Heart left ventricle (tissue), 13 donors: ENCODE measurements at regions not wholly inside any gene's neighbourhood (a gene's known extent, or its start where the extent isn't known, plus 50 kb on each side); places are given as distances from the start of the nearest gene placed in this dataset.

ENCODE experiments used
- CTCF ChIP-seq, 12 donors: fragments of 200-600 bp; sonication (generic) in 4 of 12; IDR thresholded peaks; one replicate each; pipeline versions ENCODE4 v1.5.0 to v1.8.0; 2018 to 2022; ENCODE audit warnings: antibody characterized with exemption in 12 of 12, mild to moderate bottlenecking in 5 of 12
- POLR2A ChIP-seq, 2 donors: fragments of 450-650 bp; IDR thresholded peaks; one replicate each; pipeline ENCODE4 v1.6.1; 2017; ENCODE audit warnings: antibody characterized with exemption in 2 of 2, mild to moderate bottlenecking in 2 of 2, moderate library complexity in 2 of 2
- donor health status: ischemic (EF 13 %, LVEDD 7.1; RV severe dilation, severe dysfunction).
- donor health status: DM: no; HTN: yes; CAD: no.
- donor health status: DM: no; HTN: no; CAD: no.
- donor health status: ischemic (EF 25% LVEDD 6.9; RV normal size, moderate dysfunction).
- donor health status: ischemic (EF 25% LVEDD 5.7; RV mildly dilated, moderate dysfunction).
- donor health status: ischemic (EF 35%, LVEDD 5.7; RV mildly dilated, moderate dysfunction).
- donor health status: nonischemic (EF 11% LVEDD 7.7; RV severe dilation, severe dysfunction).
- donor health status: DM: yes; HTN: yes; CAD: no.
- donor health status: PGD.
- donor health status: ischemic (EF 29% LVEDD 5.4; RV normal size, mild dysfunction).
- donor health status: nonischemic (EF 23%, LVEDD 6.1; RV moderate dilation, normal function).

- no peak for TF ChIP-seq POLR2A (IDR thresholded peaks at IDR 0.05)
- no peak for TF ChIP-seq CTCF (IDR thresholded peaks at IDR 0.05)
Measured at GRCh38 chr2:67309281-67309680, 87.9 kb upstream of the ETAA1 start.
